Femur (tissue), 1 donor: ENCODE measurements at regions not wholly inside any gene's neighbourhood (a gene's known extent, or its start where the extent isn't known, plus 50 kb on each side); places are given as distances from the start of the nearest gene placed in this dataset.
A peak's percentile ranks its signal among the peaks of the same experiment; 100 is the strongest.

ENCODE experiments used
- DNase-seq: peaks from one replicate; pipeline ENCODE4 v3.0.0-alpha.2; 2017

- no peak for DNase-seq
These were observed 172.8 kb downstream of the LINC00237 start for GRCh38 chr20:20933142-20933958.

- DNase-seq: no peak
These were observed 174.0 kb downstream of the LINC00237 start for GRCh38 chr20:20932156-20932555.

DNA sequence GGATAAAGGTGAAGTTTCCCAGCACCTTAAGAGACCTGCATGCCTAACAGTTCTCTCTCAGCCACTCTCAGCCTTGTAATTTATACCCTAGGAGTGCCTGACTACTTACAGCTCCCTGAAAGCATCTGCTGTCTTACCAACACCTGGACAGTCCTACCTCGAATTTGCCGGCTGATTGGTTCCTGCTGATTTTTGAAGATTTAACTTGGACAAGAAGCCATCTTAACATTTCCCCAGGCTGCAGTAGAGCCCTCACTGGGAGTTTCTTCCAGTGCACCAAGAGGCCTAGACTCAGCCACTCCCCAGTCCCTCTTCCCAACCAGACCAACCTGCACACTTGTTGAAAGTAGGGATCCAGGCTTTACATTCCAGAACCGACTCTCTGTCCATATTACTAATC is 174.5 kb downstream of the LINC00237 start:
- no peak for DNase-seq

GRCh38 chr20:20931024-20931423 is 175.1 kb downstream of the LINC00237 start:
- DNase-seq: no peak

- no peak for DNase-seq
These were observed 175.7 kb downstream of the LINC00237 start for GRCh38 chr20:20930500-20930899.

GRCh38 chr20:20929341-20929740 is 176.8 kb downstream of the LINC00237 start:
- no peak for DNase-seq

DNA sequence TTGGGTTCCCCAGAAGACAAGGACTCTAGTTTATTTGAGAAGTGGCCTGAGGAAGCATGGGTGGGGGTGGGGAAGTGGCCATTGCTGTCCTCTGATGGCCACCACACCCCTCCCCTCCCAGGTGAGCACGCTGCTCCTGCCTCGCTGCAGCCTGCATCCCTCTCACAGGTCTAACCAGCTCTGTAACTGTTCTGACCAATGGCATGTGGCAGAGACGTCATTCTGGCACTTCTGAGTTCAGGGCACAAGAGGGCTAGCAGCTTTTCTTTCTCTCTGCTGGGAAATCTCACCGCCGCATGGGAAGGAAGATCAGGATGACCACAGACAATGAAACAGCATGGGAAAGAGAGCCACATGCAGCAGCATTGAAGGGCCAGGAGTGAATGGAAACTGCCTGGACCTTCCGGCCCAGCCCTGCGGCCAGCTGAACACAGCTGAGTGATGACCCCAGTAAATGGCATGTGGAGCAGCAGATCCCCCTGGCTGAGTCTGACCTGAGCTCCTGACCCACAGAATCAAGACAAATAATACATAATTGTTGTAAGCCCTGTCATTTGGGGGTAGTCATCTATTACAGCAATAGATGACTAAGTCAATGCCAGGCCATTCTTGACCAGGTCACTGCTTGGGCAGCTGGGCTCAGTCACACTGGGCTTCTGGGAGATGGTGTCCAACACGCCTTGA is 179.8 kb downstream of the LINC00237 start:
- DNase-seq: no peak

DNA sequence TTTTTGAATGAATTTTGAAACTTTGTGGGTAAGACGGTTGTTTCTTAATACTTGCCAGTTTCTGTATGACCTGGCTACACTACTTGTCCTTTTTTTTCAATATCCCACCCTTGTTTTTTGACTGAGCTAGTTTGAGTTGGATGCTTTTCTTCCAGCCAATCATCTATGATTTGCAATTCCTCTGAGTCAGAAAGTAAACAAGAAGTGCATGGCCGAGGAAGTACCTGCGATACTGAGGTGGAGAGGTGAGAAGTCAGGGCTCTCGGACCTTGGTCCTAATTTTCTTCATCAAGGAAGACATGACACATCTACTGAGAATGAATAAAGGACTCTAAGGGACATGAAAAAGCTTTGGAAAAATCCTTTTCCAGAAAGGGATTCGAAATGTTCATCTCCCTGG is 185.7 kb downstream of the LINC00237 start:
- no peak for DNase-seq

DNA sequence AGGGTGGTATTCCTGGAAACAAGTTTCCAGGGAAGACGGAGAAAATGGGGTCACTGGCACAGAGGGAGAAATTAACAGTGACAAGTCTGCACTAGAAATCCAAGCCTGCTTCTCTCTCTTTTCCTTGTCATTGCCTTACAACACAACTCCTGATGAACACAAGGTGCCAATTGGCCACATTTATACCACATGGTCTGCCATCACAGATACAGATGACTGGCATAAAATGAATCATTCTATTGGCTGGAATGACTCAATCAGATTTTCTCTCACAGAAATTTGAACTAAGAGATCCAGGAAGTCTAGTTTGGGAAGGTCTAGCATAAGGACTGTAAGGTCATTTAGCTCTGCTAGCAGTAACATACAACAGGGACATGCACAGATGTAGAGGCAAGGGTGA is 190.3 kb downstream of the LINC00237 start:
- no peak for DNase-seq

DNA sequence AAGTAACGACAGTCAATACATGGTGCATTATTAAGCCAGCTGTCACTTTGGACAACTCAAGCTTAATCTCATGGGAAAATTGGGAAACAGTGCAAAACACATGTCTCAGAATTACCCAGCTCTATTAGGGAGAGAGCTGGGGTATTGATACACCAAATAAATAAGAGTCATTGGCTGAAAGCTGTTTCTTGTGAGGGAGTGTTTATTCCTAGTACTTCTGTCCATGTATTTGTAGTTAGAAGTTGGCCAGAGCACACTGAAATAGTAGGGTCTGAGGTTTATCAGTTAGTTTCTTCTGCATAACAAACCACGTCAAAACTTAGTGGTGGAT is 192.0 kb upstream of the RALGAPA2 start:
- no peak for DNase-seq

- no peak for DNase-seq
These were observed 191.5 kb upstream of the RALGAPA2 start for GRCh38 chr20:20903773-20904500.

DNA sequence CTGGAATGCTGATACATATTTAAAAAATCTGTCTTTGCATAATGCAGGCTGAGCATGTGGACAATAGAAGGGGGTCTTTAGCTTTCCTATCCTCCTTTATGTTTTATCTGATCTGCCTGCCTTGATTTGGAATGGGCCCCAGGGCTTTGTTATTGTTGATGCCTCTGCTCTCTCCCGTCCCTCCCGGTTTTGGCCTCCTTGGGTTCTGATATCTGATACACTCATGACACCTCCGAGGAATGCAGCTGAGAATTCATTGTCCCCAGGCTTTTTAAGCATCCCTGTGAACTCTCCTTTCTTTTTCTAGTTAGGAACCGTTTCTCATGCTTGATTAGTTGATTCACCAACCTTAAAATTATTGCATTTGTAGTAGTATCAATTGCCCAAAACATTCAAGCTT is 185.5 kb upstream of the RALGAPA2 start:
- no peak for DNase-seq

DNA sequence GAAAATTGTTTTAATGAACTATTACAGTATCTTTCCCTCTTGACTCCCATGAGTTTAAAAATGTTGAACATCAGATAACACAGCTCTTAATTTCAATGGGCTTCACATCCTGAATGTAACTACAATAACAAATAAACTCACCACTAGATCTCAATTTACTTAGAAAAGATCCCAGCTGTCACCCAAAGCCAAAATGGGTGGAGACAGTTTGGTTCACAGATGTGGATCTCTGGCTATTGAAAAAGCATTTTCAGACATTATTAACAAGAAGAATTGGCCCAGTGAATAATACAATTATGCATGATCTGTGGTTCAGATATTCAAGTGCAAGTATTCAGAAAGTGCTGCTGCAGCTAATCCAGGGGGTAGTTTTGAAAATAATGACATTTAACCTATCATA is 184.7 kb upstream of the RALGAPA2 start:
- peak; percentile 30 for DNase-seq

GRCh38 chr20:20896606-20897005 is 184.2 kb upstream of the RALGAPA2 start:
- DNase-seq: peak; percentile 33

- DNase-seq: no peak
These were observed 183.1 kb upstream of the RALGAPA2 start for GRCh38 chr20:20895537-20895936.

DNA sequence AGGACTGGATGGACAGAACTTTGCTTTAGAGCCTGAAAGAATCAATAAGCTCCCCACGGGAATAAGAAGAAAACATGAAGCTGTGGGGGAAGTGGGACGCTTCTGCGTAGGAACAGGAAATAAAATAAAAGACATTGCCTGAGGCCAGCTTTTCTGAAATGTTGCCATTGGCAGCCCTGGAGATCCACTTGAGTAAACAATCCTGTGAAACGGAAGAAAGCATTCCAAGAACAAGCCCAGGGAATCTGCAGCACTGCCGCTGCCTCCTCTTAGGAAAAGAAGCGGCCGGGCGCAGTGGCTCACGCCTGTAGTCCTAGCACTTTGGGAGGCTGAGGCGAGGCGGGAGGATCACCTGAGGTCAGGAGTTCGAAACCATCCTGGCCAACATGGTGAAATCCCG is 182.3 kb upstream of the RALGAPA2 start:
- peak; percentile 56 for DNase-seq

DNA sequence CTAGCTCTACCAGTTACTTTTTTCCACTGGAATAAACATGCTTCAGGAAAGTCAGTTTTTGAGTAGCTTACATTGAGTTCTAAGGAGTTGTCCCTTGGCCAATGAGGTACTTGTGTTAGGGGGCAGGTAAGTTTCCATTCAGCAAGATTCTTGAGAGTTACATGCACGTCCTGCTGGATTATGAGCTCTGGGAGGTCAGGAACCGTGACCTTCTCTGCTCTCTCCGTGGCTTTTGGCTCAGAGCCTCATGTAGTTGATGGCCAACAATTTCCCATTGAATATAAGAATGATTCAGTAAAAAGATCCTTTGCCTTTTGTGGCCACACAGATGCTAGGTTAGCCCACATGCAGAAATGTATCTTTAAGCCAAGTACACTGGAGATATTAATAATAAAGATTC is 181.8 kb upstream of the RALGAPA2 start:
- no peak for DNase-seq

- no peak for DNase-seq
These were observed 179.9 kb upstream of the RALGAPA2 start for GRCh38 chr20:20892328-20892727.

- DNase-seq: no peak
These were observed 178.3 kb upstream of the RALGAPA2 start for GRCh38 chr20:20890751-20891150.

DNA sequence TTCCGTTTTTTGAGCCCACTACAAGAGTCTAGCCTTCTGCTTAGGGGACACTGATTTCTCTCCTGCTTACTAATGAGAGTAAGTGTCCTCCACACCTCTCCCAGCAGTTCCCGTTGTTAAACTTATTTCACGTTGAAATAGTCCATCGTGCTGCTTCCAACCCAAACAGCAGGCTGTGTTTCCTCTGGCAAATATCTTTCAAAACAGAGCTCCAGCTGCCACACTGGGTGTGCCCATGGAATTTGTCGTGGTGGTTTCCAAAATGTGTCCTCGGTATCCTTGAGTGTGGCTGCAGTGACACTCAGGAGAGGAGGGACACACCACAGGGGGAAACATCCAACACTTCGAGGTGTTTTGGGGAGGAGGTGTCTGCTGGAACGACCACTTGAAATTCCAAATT is 176.5 kb upstream of the RALGAPA2 start:
- DNase-seq: no peak

DNA sequence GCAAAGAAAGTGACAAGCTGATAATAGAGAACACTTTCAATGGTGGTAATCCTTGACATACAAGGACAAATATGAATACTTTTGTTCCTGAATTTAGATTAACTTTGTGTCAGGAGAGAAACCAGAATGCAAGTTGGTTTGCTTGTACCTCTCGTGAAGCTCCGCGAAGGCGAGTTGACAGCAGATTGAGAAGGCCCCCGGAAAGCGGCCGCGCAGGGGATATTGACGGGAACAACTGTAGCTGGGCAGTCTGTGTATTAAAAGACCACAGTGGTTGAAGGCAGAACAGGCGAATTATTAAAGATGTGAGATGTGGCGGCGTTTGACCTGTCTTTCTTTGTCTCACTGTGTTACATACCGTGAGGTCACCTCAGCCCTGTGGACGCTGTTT is 175.8 kb upstream of the RALGAPA2 start:
- peak; percentile 37 for DNase-seq

- peak; percentile 33 for DNase-seq
These were observed 175.3 kb upstream of the RALGAPA2 start for GRCh38 chr20:20887593-20888265.

- no peak for DNase-seq
These were observed 169.4 kb upstream of the RALGAPA2 start for GRCh38 chr20:20881808-20882207.
